ENCODE measurements at regions not wholly inside any gene's neighbourhood (a gene's known extent, or its start where the extent isn't known, plus 50 kb on each side); places are given as distances from the start of the nearest gene placed in this dataset.

DNA sequence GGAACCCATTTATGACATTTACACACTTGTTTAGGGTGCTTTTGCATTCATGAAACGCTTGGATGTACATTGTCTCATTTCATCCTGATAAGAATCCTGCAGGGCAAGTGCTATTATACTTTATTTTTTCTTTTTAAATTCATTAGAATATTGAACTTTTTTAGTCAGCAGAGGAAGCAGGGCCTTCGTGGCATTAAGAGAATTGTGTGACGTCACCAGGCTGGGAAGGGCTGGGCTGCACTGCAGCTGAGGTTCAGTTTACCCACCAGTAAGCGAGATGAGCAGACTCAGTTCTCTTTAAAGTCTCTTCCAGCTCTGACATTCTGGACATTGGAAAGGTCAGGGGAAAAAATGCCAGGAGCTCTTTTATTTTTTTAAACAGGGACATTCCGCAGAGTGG, 159.0 kb downstream of the MRM1 start:
- DNase-seq, result no peak

DNA sequence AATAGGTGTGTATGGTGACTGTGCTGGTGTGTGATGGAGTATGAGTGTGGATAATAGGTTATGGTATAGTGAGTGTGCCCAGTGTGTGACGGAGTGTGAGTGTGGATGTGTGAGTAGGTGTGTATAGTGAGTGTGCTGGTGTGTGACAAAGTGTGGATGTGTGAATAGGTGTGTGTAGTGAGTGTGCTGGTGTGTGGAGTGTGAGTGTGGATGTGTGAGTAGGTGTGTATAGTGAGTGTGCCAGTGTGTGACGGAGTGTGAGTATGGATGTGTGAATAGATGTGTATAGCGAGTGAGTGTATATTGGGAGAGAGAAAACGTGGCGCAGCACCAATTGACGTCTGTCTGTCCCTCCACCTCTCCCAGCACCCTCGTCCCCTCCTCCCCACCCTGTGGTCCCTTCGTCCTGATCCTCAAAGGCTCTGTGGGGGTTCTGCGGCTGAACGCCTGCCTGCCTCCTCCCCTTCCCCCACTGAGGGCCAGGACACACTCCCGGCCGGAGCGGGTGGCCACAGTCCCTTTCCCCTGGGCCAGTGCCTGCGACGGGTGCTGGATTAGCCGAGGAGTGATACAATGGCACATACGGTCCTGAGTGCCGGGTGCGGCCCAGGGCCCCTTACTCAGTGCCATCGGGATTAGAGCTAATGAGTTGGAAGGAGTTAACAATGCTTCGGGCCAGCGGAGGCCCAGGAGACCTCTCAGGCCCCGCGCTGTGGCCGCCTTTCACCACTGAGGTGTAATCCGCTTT, 160.0 kb downstream of the MRM1 start:
- H3K27me3 ChIP-seq (ENCODE audit: control insufficient read depth, insufficient read depth, low read length), result no peaks in the 10 kb centered on the region
- no peaks in the 10 kb centered on the region for H3K9me3 ChIP-seq (ENCODE audit: control insufficient read depth in 2 of 3, insufficient read depth in 1 of 3, low read length in 3 of 3)
- H3K27ac ChIP-seq (ENCODE audit: low read depth in 2 of 2, low read length in 2 of 2), result no peak overlapping the region
- H3K4me1 ChIP-seq (ENCODE audit: control insufficient read depth in 2 of 3, insufficient read depth in 2 of 3, low read depth in 1 of 3, low read length in 3 of 3), result no peaks in the 10 kb centered on the region
- DNase-seq (no peak), FAIRE-seq (no peak)
- no peaks in the 10 kb centered on the region for H3K36me3 ChIP-seq (ENCODE audit: control insufficient read depth in 2 of 3, insufficient read depth in 3 of 3, low read length in 3 of 3)
- H3K4me3 ChIP-seq (ENCODE audit: low read length in 3 of 3), result no peak overlapping the region
- TF ChIP-seq, protein P1, sequence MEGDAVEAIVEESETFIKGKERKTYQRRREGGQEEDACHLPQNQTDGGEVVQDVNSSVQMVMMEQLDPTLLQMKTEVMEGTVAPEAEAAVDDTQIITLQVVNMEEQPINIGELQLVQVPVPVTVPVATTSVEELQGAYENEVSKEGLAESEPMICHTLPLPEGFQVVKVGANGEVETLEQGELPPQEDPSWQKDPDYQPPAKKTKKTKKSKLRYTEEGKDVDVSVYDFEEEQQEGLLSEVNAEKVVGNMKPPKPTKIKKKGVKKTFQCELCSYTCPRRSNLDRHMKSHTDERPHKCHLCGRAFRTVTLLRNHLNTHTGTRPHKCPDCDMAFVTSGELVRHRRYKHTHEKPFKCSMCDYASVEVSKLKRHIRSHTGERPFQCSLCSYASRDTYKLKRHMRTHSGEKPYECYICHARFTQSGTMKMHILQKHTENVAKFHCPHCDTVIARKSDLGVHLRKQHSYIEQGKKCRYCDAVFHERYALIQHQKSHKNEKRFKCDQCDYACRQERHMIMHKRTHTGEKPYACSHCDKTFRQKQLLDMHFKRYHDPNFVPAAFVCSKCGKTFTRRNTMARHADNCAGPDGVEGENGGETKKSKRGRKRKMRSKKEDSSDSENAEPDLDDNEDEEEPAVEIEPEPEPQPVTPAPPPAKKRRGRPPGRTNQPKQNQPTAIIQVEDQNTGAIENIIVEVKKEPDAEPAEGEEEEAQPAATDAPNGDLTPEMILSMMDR (IDR thresholded peaks at IDR 0.05; ENCODE audit: borderline replicate concordance, extremely low read depth, insufficient read depth), result no peak
- intact Hi-C loops (cut with DNase I), result no loop called here
- H3K9ac ChIP-seq (ENCODE audit: low read length in 3 of 3), result no peak overlapping the region

More for the DNA sequence above, 159.0 kb downstream of the MRM1 start:
- Histone ChIP-seq H3K4me3 (ENCODE audit: low read length in 3 of 3) (no peak overlapping the region), H3K36me3 (ENCODE audit: control insufficient read depth in 2 of 3, insufficient read depth in 3 of 3, low read length in 3 of 3) (no peaks in the 10 kb centered on the region), H3K27me3 (ENCODE audit: control insufficient read depth, insufficient read depth, low read length) (no peaks in the 10 kb centered on the region), H3K4me1 (ENCODE audit: control insufficient read depth in 2 of 3, insufficient read depth in 2 of 3, low read depth in 1 of 3, low read length in 3 of 3) (no peaks in the 10 kb centered on the region), H3K9ac (ENCODE audit: low read length in 3 of 3) (no peak overlapping the region), H3K9me3 (ENCODE audit: control insufficient read depth in 2 of 3, insufficient read depth in 1 of 3, low read length in 3 of 3) (no peaks in the 10 kb centered on the region), H3K27ac (ENCODE audit: low read depth in 2 of 2, low read length in 2 of 2) (no peak overlapping the region)
- TF ChIP-seq, protein P1 (IDR thresholded peaks at IDR 0.05; ENCODE audit: borderline replicate concordance, extremely low read depth, insufficient read depth), result no peak
- FAIRE-seq, result no peak
- intact Hi-C loops (cut with DNase I), result no loop called here

DNA sequence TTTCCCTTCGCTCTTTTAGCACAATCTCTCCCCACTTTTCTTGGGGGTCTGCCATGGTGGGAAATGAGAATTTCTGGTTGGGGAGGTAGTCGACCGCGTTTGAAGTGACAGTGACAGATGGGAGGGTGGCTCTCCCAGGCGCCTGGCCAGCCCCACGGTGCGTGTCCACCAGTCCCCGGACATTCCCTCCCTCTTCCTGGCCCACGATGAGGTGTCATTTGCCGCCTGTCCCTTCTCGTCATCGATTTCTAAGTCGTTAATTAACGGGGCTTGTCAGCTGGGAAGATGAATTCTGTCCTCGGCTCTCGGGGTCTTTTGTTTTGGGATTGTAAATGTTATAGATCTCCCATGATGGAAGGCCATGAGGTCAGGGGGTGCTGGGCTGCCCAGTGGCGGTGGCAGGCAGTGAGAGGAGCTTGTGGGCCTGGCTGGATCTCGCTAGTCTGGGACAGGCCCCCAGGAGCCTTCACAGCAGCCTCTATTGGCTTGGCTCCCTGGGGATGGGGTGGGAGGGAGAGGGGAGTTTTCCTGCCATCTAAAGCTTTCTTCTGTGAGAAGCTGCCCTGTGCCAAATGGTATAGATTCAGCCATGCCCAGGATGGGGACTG, 164.2 kb downstream of the MRM1 start:
- no peak overlapping the region for H3K4me3 ChIP-seq (ENCODE audit: low read length in 3 of 3)
- no peak overlapping the region for H3K27ac ChIP-seq (ENCODE audit: low read depth in 2 of 2, low read length in 2 of 2)
- DNase-seq, result no peak
- H3K4me1 ChIP-seq (ENCODE audit: control insufficient read depth in 2 of 3, insufficient read depth in 2 of 3, low read depth in 1 of 3, low read length in 3 of 3), result no peaks in the 10 kb centered on the region
- TF ChIP-seq, protein P1 (IDR thresholded peaks at IDR 0.05; ENCODE audit: borderline replicate concordance, extremely low read depth, insufficient read depth), result no peak
- FAIRE-seq, result no peak
- no peaks in the 10 kb centered on the region for H3K36me3 ChIP-seq (ENCODE audit: control insufficient read depth in 2 of 3, insufficient read depth in 3 of 3, low read length in 3 of 3)
- no peaks in the 10 kb centered on the region for H3K27me3 ChIP-seq (ENCODE audit: control insufficient read depth, insufficient read depth, low read length)
- no peaks in the 10 kb centered on the region for H3K9me3 ChIP-seq (ENCODE audit: control insufficient read depth in 2 of 3, insufficient read depth in 1 of 3, low read length in 3 of 3)
- intact Hi-C loops (cut with DNase I), result no loop called here
- H3K9ac ChIP-seq (ENCODE audit: low read length in 3 of 3), result no peak overlapping the region

All from kidney (tissue), 13 donors.